Breast epithelium (tissue), 3 donors: ENCODE measurements at regions not wholly inside any gene's neighbourhood (a gene's known extent, or its start where the extent isn't known, plus 50 kb on each side); places are given as distances from the start of the nearest gene placed in this dataset.
"Not testable (repeated sequence)": the region's sequence is repeated elsewhere in the genome, so short reads cannot be mapped to it uniquely, and the experiment has no call there.

Experiments used
- CTCF ChIP-seq, 3 donors: fragments of 450-650 bp; IDR thresholded peaks; one replicate each; pipeline ENCODE4 v1.5.1; 2016 to 2017; ENCODE audit warnings: antibody characterized with exemption in 3 of 3, mild to moderate bottlenecking in 3 of 3, moderate library complexity in 3 of 3
- POLR2A ChIP-seq: fragments of 450-650 bp; IDR thresholded peaks from one replicate; pipeline ENCODE4 v1.6.1; 2016; ENCODE audit warnings: antibody characterized with exemption, mild to moderate bottlenecking, moderate library complexity

GRCh38 chr9:62869061-62869460 lies 1679.2 kb downstream of the SPATA31A7 start:
- TF ChIP-seq CTCF (IDR thresholded peaks at IDR 0.05); POLR2A: not testable (repeated sequence)
